Activated CD8-positive, alpha-beta T cell treated with anti-CD3 and anti-CD28 coated beads for 36 hours (primary cell): ENCODE measurements at regions not wholly inside any gene's neighbourhood (a gene's known extent, or its start where the extent isn't known, plus 50 kb on each side); places are given as distances from the start of the nearest gene placed in this dataset.

Source experiments
- ATAC-seq: fragments of 200-7000 bp; cut with Tn5 transposase; one replicate; pipeline ENCODE4 v1.10.0; 2021; ENCODE audit warnings: mild to moderate bottlenecking, moderate library complexity
- CTCF ChIA-PET: fragments of 350-600 bp; sonication (Branson Sonifier 250); formaldehyde crosslinking; loops from one replicate; lab custom pipeline; 2021; ENCODE audit warnings: antibody characterized with exemption; lab: Charles Lee
- POLR2A ChIA-PET: fragments of 350-600 bp; sonication (Branson Sonifier 250); formaldehyde crosslinking; loops from one replicate; lab custom pipeline; 2021; ENCODE audit warnings: antibody characterized with exemption; lab: Charles Lee
- DNase-seq: peaks from one replicate; pipeline ENCODE4 v3.0.0-alpha.2; 2020
- H3K27ac Mint-ChIP-seq: one replicate; pipeline ENCODE4 v1.8.0; 2021; ENCODE audit warnings: mild to moderate bottlenecking, mixed read lengths
- H3K27me3 Mint-ChIP-seq: one replicate; pipeline ENCODE4 v1.8.0; 2021; ENCODE audit warnings: mixed read lengths
- H3K36me3 Mint-ChIP-seq: one replicate; pipeline ENCODE4 v1.8.0; 2021; ENCODE audit warnings: low read depth, mixed read lengths
- H3K4me1 Mint-ChIP-seq: one replicate; pipeline ENCODE4 v1.8.0; 2021; ENCODE audit warnings: low read depth, mixed read lengths
- H3K4me3 Mint-ChIP-seq: one replicate; pipeline ENCODE4 v1.8.0; 2021; ENCODE audit warnings: mild to moderate bottlenecking, moderate library complexity, mixed read lengths
- H3K9me3 Mint-ChIP-seq: one replicate; pipeline ENCODE4 v1.8.0; 2021; ENCODE audit warnings: mixed read lengths
- CTCF ChIP-seq: fragments of 200-600 bp; IDR thresholded peaks from one replicate; pipeline ENCODE4 v1.8.0; 2022; ENCODE audit warnings: antibody characterized with exemption, mild to moderate bottlenecking
- intact Hi-C: fragments of 100-400 bp; cut with micrococcal nuclease; formaldehyde crosslinking; loops from one replicate; pipeline ENCODE4 v1.10.0; 2022

GRCh38 chr10:129330211-129330610 is 136.8 kb upstream of the MGMT start:
- POLR2A ChIA-PET: no interaction called here
- Mint-ChIP-seq H3K4me3 (no peak overlapping the region), H3K27ac (no peak overlapping the region), H3K9me3 (no peaks in the 10 kb centered on the region), H3K36me3 (no peaks in the 10 kb centered on the region), H3K4me1 (no peaks in the 10 kb centered on the region), H3K27me3 (peaks cover 4% of the 10 kb centered on the region)
- intact Hi-C loops: no loop called here
- DNase-seq (no peak), ATAC-seq (no peak)
- CTCF ChIA-PET: interaction anchor here (0.7 kb wide), 1 partner anchor 296 kb away, joined by 3 read pairs; no protein-coding TSS in a partner anchor
- no peak for TF ChIP-seq CTCF

DNA sequence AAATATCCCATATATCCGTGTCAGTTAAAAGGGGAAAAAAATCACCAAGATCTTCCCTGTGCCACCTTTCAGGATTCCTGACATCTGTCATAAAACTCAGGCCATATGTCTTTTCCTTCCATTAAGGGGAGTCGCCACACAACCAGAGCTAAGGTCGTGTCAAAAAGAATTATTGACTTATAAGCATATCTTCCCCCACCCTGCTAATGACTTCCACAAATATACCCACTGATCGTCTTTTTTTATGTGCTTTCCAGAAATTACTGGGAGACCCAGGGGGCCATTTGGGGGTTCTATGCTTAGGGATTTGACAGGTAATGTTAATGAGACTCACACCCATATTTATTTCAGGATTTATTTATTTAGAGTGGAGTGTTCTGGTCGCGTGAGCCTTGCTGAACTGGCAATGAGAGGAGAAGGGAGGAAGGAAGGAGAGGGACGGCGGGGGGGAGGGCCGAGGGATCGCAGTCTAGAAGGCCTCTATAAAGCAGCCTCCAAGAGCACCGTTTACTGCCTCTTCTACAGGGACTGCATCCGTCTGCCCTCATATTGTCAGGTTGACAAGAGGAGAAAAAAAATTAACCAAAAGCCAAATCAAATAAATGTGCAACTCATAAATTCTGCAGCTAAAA is 135.7 kb upstream of the MGMT start:
- Mint-ChIP-seq H3K9me3 (no peaks in the 10 kb centered on the region), H3K4me1 (no peaks in the 10 kb centered on the region), H3K27me3 (peaks cover 3% of the 10 kb centered on the region), H3K27ac (no peak overlapping the region), H3K36me3 (no peaks in the 10 kb centered on the region), H3K4me3 (no peak overlapping the region)
- DNase-seq (no peak), ATAC-seq (no peak)
- ChIA-PET CTCF (interaction anchor here (1.0 to 3.2 kb wide), 4 partner anchors 31 to 303 kb away, joined by 3 to 33 read pairs (median 4); no protein-coding TSS in a partner anchor), POLR2A (no interaction called here)
- intact Hi-C loops: no loop called here
- TF ChIP-seq CTCF: no peak

DNA sequence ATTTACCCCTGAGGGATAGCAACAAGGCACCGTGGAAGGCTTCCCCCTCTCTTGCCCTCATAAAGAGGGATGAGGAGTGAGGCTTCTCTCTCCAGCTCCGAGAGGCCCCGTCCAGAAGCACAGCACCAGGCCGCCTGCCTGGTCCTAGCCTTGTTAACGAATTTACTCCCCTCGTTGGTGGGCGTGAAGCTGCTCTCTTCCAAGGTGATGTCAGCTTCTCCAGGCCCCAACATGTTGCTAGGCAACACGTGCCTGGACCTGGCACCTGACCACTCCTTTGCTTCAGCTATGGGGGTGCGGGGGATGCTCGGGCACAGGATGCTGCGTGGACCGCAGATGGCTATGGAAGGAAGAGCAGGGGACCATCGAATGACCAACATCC is 135.2 kb upstream of the MGMT start:
- no peak for TF ChIP-seq CTCF
- no peaks in the 10 kb centered on the region for H3K4me1 Mint-ChIP-seq
- DNase-seq (no peak), ATAC-seq (no peak)
- CTCF ChIA-PET: interaction anchor here (1.0 to 3.2 kb wide), 5 partner anchors 31 to 303 kb away, joined by 3 to 33 read pairs (median 5); no protein-coding TSS in a partner anchor
- POLR2A ChIA-PET: no interaction called here
- no peaks in the 10 kb centered on the region for H3K36me3 Mint-ChIP-seq
- H3K4me3 Mint-ChIP-seq: no peak overlapping the region
- peaks cover 3% of the 10 kb centered on the region for H3K27me3 Mint-ChIP-seq
- H3K9me3 Mint-ChIP-seq: no peaks in the 10 kb centered on the region
- intact Hi-C loops: loop anchor here (2.0 kb wide), 1 partner anchor 301 kb away; no protein-coding TSS in a partner anchor
- no peak overlapping the region for H3K27ac Mint-ChIP-seq

DNA sequence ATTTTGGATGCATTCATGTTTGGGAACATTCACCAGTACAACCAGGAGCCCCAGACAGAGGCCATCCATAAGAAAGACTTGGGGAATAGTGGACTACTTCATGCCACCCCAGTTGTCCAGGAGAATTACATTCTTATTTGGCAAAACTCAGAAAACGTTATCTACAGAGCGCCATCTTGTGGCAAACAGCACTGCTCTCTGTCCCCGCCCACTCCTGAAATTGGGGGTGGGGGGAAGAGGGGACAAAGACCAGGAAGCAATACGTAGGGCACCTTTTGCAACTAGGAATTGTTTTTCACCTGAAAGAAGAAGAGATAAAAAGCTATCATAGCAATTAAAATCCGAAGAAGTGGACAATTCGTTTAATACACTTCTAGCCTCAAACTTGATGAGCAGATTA is 134.6 kb upstream of the MGMT start:
- Mint-ChIP-seq H3K9me3 (no peaks in the 10 kb centered on the region), H3K4me1 (no peaks in the 10 kb centered on the region), H3K27ac (no peak overlapping the region), H3K27me3 (peaks cover 3% of the 10 kb centered on the region), H3K4me3 (no peak overlapping the region), H3K36me3 (no peaks in the 10 kb centered on the region)
- no peak for ATAC-seq
- intact Hi-C loops: loop anchor here (2.0 kb wide), 1 partner anchor 302 kb away; no protein-coding TSS in a partner anchor
- TF ChIP-seq CTCF: peak; percentile 57
- DNase-seq: peak; percentile 39
- ChIA-PET POLR2A (no interaction called here), CTCF (interaction anchor here (1.0 to 3.2 kb wide), 5 partner anchors 10 to 304 kb away, joined by 3 to 33 read pairs (median 5); no protein-coding TSS in a partner anchor)

DNA sequence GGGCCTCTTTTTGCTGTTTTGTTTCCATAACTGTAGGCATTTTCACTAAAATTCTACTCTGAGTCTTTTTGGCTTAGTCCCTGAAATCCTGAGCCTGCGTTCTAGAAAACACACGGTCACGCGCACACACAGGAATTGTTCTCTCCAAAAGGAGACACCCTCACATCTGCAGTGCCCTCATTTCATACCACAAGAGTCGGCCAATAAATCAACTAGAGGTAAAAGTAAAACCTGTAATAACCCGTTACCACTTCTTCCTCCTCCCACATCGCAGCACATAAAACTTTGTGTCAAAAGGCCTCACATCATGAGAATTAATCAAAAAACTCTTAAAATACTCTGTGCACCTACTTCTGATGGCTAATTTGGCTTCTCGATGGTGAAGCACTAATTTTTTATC is 133.3 kb upstream of the MGMT start:
- ChIA-PET POLR2A (no interaction called here), CTCF (interaction anchor here (2.2 to 3.2 kb wide), 2 partner anchors 299 to 302 kb away, joined by 17 to 33 read pairs; no protein-coding TSS in a partner anchor)
- Mint-ChIP-seq H3K27me3 (peaks cover 3% of the 10 kb centered on the region), H3K27ac (no peak overlapping the region), H3K4me1 (no peaks in the 10 kb centered on the region), H3K36me3 (no peaks in the 10 kb centered on the region), H3K4me3 (no peak overlapping the region), H3K9me3 (no peaks in the 10 kb centered on the region)
- TF ChIP-seq CTCF: no peak
- ATAC-seq (no peak), DNase-seq (no peak)
- intact Hi-C loops: loop anchor here (2.0 kb wide), 1 partner anchor 303 kb away; no protein-coding TSS in a partner anchor
